Tibial nerve (tissue), 4 donors: ENCODE measurements at regions not wholly inside any gene's neighbourhood (a gene's known extent, or its start where the extent isn't known, plus 50 kb on each side); places are given as distances from the start of the nearest gene placed in this dataset.

Experiments
- DNase-seq, 2 donors: peaks; one replicate each; pipeline ENCODE4 v3.0.0-alpha.2; 2019; ENCODE audit warnings: low spot score in 2 of 2
- H3K27ac ChIP-seq, 4 donors: fragments of 200-600 bp; sonication (generic) in 3 of 4; one replicate each; pipeline ENCODE4 v1.5.1; 2017 to 2019; ENCODE audit warnings: mild to moderate bottlenecking in 1 of 4
- H3K27me3 ChIP-seq, 2 donors: fragments of 200-600 bp; sonication (generic) in 1 of 2; one replicate each; pipeline versions ENCODE4 v1.5.1 to v1.6.0; 2017 to 2019
- H3K36me3 ChIP-seq, 3 donors: fragments of 200-600 bp; sonication (generic); one replicate each; pipeline ENCODE4 v1.5.1; 2018 to 2019
- H3K4me1 ChIP-seq, 4 donors: fragments of 200-600 bp; sonication (generic) in 3 of 4; one replicate each; pipeline ENCODE4 v1.5.1; 2017 to 2019
- H3K4me3 ChIP-seq, 4 donors: fragments of 200-600 bp; sonication (generic) in 3 of 4; one replicate each; pipeline ENCODE4 v1.5.1; 2017 to 2019; ENCODE audit warnings: mild to moderate bottlenecking in 1 of 4, moderate library complexity in 1 of 4
- H3K9me3 ChIP-seq, 4 donors: fragments of 200-600 bp; sonication (generic) in 3 of 4; one replicate each; pipeline ENCODE4 v1.5.1; 2017 to 2019
- EP300 ChIP-seq, 2 donors: sonication (generic); formaldehyde crosslinking; IDR thresholded peaks; one replicate each; pipeline ENCODE4 v1.6.1; 2017; ENCODE audit warnings: antibody characterized with exemption in 2 of 2, mild to moderate bottlenecking in 1 of 2
- POLR2A ChIP-seq, 2 donors: fragments of 450-650 bp; IDR thresholded peaks; one replicate each; pipeline ENCODE4 v1.6.1; 2017; ENCODE audit warnings: antibody characterized with exemption in 2 of 2, mild to moderate bottlenecking in 2 of 2, moderate library complexity in 2 of 2
- WGBS, 2 donors: methylation state at CpG; one replicate each; pipeline ENCODE4 v1.1.5; 2018; 5-methylcytosine and 5-hydroxymethylcytosine counted together
- TF ChIP-seq, protein P1 (sequence below), 5 experiments: fragments of 200-600 bp in 3 of 5; fragments of 450-650 bp in 2 of 5; sonication (generic) in 3 of 5; IDR thresholded peaks; one replicate each; pipeline ENCODE4 v1.5.1; 2016 to 2019; ENCODE audit warnings: antibody characterized with exemption in 5 of 5, mild to moderate bottlenecking in 3 of 5, moderate library complexity in 2 of 5

DNA sequence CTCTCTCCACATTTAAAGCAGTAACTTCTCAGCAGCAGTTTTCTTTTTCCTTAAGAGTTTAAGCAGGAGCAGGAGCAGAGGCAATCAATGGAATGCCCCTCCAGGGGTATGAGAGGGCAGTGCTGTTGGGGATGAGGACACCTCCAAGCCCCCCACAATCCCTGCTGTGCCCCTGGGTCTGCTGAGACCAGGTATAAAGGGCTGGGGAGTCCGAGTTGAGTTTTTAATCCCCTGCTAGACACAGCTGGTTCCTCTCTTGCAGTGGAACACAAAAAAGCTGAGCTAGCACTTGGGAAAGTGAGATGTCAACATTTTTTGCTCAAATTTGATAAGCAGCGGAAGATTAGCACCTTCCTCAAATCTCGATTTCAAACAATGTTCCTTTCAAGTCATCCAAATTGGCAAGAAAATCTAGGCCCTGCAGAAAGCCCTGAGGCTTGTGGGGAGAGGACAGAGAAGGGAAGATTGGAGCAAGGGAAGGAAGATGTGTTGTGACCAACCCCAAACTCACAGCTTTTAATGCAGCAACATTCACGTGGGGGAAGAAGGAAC lies 581.9 kb downstream of the SOX6 start:
- Histone ChIP-seq H3K27ac (no peak overlapping the region), H3K36me3 (no peaks in the 10 kb centered on the region), H3K27me3 (no peaks in the 10 kb centered on the region), H3K4me1 (peaks cover 0 to 20% (median 3%) of the 10 kb centered on the region in 4 donors), H3K9me3 (no peaks in the 10 kb centered on the region), H3K4me3 (no peak overlapping the region)
- 49 to 57% methylated on average over 4 of the region's 4 CpGs for WGBS, 2 donors
- TF ChIP-seq POLR2A (IDR thresholded peaks at IDR 0.05): no peak
- TF ChIP-seq, protein P1, sequence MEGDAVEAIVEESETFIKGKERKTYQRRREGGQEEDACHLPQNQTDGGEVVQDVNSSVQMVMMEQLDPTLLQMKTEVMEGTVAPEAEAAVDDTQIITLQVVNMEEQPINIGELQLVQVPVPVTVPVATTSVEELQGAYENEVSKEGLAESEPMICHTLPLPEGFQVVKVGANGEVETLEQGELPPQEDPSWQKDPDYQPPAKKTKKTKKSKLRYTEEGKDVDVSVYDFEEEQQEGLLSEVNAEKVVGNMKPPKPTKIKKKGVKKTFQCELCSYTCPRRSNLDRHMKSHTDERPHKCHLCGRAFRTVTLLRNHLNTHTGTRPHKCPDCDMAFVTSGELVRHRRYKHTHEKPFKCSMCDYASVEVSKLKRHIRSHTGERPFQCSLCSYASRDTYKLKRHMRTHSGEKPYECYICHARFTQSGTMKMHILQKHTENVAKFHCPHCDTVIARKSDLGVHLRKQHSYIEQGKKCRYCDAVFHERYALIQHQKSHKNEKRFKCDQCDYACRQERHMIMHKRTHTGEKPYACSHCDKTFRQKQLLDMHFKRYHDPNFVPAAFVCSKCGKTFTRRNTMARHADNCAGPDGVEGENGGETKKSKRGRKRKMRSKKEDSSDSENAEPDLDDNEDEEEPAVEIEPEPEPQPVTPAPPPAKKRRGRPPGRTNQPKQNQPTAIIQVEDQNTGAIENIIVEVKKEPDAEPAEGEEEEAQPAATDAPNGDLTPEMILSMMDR (IDR thresholded peaks at IDR 0.05): no peak
- TF ChIP-seq EP300 (IDR thresholded peaks at IDR 0.05): no peak
- no peak for DNase-seq

DNA sequence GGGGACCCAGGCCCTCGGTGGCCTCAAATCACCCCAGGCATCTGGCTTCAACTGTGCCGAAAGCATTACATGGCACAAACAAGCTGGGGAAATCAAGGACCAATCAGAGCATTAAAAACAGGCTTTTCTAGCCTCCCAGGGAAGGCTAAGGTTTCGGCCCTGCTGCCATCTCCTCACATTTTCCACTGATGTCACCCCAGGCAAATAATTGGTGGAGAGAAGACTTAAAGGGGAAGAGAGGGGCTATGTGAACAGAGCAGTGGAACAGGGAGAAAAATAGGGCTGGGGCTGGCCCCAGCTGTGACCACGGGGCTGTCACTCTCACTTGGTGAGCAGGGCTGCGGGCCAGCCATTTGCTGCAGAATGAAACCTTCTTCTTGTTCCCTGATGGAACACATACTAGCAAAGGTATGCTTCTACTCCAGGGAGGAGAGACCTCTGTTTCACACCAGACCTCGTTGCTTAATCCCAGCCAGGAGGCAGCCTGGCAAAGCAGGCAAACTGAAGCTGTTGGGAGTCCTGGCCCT lies 581.3 kb downstream of the SOX6 start:
- no peaks in the 10 kb centered on the region for H3K36me3 ChIP-seq
- H3K27me3 ChIP-seq: no peaks in the 10 kb centered on the region
- peaks cover 0 to 20% (median 3%) of the 10 kb centered on the region in 4 donors for H3K4me1 ChIP-seq
- no peak overlapping the region for H3K4me3 ChIP-seq
- DNase-seq: no peak
- 60 to 62% methylated on average over 6 of the region's 6 CpGs for WGBS, 2 donors
- TF ChIP-seq, protein P1 (IDR thresholded peaks at IDR 0.05): no peak
- TF ChIP-seq POLR2A (IDR thresholded peaks at IDR 0.05): no peak
- TF ChIP-seq EP300 (IDR thresholded peaks at IDR 0.05): no peak
- H3K9me3 ChIP-seq: no peaks in the 10 kb centered on the region
- no peak overlapping the region for H3K27ac ChIP-seq

DNA sequence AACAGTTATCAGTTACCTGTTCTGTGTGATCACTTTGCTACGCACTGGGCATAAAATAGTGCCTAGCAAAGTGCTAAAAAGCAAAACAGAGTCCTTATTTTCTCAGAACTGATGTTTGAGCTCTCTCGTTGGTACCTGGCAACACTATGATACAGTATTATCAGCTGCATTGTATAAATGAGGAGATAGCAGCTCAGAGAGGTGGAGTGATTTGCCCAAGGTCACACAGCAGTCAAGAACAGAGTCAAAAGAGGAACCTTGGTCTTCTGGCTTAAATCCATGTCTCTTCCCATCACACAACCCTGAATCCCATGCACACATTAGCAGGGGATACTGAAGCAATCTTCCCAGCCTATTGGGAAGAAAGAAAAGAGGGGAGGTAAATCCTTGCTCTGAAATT lies 580.5 kb downstream of the SOX6 start:
- Histone ChIP-seq H3K4me1 (peaks cover 0 to 24% (median 3%) of the 10 kb centered on the region in 4 donors), H3K27ac (no peak overlapping the region), H3K4me3 (no peak overlapping the region), H3K9me3 (no peaks in the 10 kb centered on the region), H3K36me3 (no peaks in the 10 kb centered on the region), H3K27me3 (no peaks in the 10 kb centered on the region)
- TF ChIP-seq, protein P1 (IDR thresholded peaks at IDR 0.05): no peak
- TF ChIP-seq POLR2A (IDR thresholded peaks at IDR 0.05): no peak
- TF ChIP-seq EP300 (IDR thresholded peaks at IDR 0.05): no peak
- no peak for DNase-seq
- WGBS, 2 donors: 74 to 95% methylated on average over 2 of the region's 2 CpGs

DNA sequence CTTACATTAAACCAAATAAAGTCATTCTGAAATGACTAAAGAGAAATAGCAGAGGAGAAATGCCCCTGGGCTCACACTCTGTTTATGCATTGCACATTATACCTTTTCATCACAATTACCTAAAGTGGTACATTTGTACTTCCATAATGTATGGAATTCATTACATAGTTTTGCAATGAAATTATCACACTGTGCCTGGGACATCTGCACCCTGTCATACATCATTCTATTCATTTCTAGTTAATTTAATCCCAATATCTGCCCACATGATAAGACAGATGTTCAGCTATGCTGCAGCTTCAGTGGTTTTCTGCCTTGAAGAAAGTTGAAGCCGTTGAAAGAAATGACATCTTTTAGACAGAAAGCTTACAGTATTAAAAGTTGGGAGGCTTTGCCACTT lies 580.0 kb downstream of the SOX6 start:
- Histone ChIP-seq H3K9me3 (no peaks in the 10 kb centered on the region), H3K27ac (no peak overlapping the region), H3K4me1 (peaks cover 0 to 24% (median 3%) of the 10 kb centered on the region in 4 donors), H3K36me3 (no peaks in the 10 kb centered on the region), H3K4me3 (no peak overlapping the region), H3K27me3 (no peaks in the 10 kb centered on the region)
- 77 to 85% methylated on average over 1 of the region's 1 CpG for WGBS, 2 donors
- DNase-seq: no peak
- TF ChIP-seq, protein P1 (IDR thresholded peaks at IDR 0.05): no peak
- no peak for TF ChIP-seq EP300 (IDR thresholded peaks at IDR 0.05)
- no peak for TF ChIP-seq POLR2A (IDR thresholded peaks at IDR 0.05)

DNA sequence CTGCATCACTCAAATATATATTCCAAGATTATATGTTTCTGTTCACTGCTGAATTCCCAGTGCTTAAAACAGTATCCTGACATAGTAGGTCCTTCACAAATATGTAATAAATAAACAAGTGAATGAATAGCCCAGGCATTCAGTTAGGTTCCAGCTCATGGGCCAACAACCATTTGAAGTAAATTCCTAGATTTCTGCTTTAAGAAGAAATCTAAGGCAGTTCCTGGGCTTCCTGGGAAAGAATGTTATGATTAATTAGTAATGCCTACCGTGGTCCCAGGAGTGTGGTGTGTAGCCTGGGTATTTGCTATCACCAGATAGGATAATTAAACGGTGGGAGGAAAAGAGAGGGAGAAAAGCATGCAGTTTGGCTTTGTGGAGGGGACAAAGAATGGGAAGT lies 576.8 kb downstream of the SOX6 start:
- WGBS, 2 donors: 58 to 60% methylated on average over 2 of the region's 2 CpGs
- Histone ChIP-seq H3K4me1 (peaks cover 0 to 20% (median 3%) of the 10 kb centered on the region in 4 donors), H3K9me3 (no peaks in the 10 kb centered on the region), H3K4me3 (no peak overlapping the region), H3K36me3 (no peaks in the 10 kb centered on the region), H3K27me3 (no peaks in the 10 kb centered on the region), H3K27ac (no peak overlapping the region)
- TF ChIP-seq POLR2A (IDR thresholded peaks at IDR 0.05) (no peak), EP300 (IDR thresholded peaks at IDR 0.05) (no peak)
- TF ChIP-seq, protein P1 (IDR thresholded peaks at IDR 0.05): no peak
- no peak for DNase-seq
